Umbilical cord (tissue), 1 donor: ENCODE measurements at regions not wholly inside any gene's neighbourhood (a gene's known extent, or its start where the extent isn't known, plus 50 kb on each side); places are given as distances from the start of the nearest gene placed in this dataset.

Source experiments
- DNase-seq: peaks from one replicate; pipeline ENCODE4 v3.0.0-alpha.2; 2015; ENCODE audit warnings: low spot score

GRCh38 chr3:73295876-73296635 is 234.6 kb downstream of the EBLN2 start:
- peak; percentile 21 for DNase-seq

GRCh38 chr3:73296859-73297258 is 235.4 kb downstream of the EBLN2 start:
- no peak for DNase-seq

- DNase-seq = no peak
These were observed 237.1 kb downstream of the EBLN2 start for GRCh38 chr3:73298243-73299183.

DNA sequence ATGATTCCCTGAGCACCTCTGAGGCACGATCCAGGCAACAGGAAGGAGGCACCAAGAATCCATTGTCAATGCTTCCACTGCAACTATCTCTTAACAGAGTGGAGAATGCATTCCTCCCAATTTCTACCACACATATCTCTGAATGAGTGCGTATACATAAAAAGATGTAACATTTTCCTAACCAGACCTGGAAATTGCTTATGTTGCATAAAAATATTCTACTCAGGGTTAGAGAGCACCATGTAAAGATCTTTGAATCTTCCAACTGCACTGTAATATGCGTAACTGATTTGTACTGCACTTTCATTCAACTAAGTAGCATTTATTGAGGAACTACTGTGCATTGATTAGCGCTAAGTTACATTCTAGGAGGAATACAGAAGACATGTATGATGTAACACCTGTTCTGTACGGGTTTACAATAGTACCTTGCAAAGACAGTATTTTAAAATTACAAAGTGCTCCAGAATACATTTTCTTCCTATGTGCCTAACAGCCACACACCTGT is 237.8 kb downstream of the EBLN2 start:
- no peak for DNase-seq

DNA sequence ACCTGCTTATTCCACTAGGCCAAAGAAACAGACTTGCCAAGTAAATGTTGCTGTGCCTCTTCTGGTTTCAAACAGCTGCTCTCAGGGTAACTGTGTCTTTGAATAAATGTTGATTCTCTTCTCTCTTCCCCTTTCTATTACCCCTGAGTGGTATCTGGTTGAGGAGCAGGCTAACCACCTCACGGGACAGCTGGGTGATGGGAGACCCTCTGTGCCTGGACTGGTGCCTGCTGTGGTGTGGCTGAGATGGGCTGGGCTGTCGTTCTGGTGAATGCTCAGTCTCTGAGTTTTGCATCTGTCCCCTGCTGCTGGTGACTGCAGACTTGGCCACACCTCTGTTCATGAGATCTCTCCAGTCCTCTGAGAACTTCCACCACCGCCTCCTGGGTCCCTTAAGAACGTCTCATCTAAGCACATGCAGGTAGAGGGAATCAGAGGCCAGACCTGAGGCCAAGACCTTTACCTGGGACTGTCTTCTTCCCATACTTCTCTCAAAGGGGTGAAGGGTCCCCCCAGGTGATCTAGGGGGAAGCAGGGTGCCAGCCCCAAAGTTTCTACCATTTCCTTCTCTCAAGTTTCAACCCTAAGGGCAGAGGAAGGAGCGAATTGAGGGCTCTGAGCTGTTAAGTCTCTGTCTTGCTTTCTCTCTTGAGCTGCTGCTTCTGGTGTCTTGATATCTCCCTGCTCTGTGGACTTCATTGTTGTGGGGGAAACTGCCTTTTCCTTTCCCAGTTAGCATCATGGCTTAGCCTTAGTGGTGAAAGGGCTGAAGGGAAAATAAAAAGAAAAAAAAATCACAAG is 252.9 kb downstream of the EBLN2 start:
- DNase-seq = no peak

DNA sequence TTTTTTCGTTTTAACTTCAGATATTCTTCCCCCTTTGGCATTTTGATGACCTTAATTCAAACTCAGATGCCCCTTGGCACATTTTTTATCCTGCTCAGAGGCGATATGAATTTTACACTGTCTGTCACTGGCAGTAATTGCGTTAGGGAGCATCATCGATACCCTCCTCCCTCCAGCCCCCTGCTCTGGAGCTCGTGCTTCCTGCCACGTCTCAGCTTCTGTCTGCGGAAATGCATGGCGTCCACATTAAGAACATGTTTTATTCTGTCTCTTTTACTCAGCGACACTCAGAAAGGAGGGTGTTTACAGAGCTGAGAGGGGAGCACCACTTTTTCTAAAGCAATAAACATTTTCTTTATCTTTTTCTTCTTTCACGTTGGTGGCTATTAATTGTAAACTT is 254.2 kb downstream of the EBLN2 start:
- DNase-seq = no peak

- DNase-seq = no peak
These were observed 257.8 kb downstream of the EBLN2 start for GRCh38 chr3:73319179-73319769.

GRCh38 chr3:73321286-73321999 is 260.0 kb downstream of the EBLN2 start:
- DNase-seq = no peak

DNA sequence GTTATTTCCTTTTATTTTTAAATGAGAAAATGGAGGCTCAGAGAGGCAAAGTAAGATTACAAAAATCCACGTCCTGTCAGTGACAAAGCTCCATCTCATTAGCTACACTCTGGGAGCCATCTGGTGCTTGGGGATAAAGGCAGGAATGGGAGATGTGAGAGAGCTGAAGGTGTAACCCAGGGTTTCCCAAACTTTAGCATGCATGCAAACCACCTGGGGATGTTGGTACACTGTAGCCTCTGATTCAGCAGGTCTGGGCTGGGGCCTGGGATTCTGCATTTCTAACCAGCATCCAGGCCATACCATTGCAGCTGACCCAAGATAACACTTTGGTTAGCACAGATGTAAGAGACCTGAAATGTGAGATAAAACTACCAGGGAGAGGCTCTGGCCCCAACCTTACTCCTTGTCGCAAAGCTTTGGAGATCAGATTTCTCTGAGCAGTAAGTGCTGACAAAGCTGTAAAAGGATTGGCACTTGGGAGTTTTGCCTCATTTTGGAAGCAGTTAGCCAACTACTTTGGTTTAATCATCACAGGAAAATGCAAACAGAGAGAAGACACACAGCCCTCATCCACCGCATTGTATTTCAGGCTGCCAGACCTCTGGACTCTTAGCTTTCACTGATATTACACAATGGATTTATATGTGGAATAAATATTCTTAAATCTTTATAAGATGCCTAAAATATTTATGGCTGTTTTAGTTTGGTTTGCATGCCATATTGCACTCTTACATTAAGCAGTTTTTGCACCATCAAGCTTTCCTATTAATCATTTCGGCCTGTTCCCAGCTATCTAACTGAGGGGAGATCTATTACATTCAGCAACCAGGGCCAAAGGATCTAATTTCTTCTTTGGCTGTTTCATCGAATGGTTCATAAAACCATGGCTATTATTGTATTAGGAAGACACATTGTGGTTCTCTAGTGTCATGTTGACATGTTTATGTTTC is 263.0 kb downstream of the EBLN2 start:
- peak; percentile 34 for DNase-seq

- no peak for DNase-seq
These were observed 264.9 kb downstream of the EBLN2 start for GRCh38 chr3:73326396-73326795.

- DNase-seq = no peak
These were observed 265.6 kb downstream of the EBLN2 start for GRCh38 chr3:73327052-73327451.
